Neuronal stem cell (in vitro differentiated cells): ENCODE measurements at regions not wholly inside any gene's neighbourhood (a gene's known extent, or its start where the extent isn't known, plus 50 kb on each side); places are given as distances from the start of the nearest gene placed in this dataset.

Source experiments
- DNase-seq: peaks from one replicate; pipeline ENCODE4 v3.0.0-alpha.2; 2013; ENCODE audit warnings: low spot score
- H2AFZ ChIP-seq: one replicate; pipeline ENCODE4 v1.6.1; 2013; ENCODE audit warnings: mild to moderate bottlenecking, low read length, inconsistent platforms
- H2AK5ac ChIP-seq: 2 replicates; pipeline ENCODE4 v1.6.1; 2013; ENCODE audit warnings: low read depth, mild to moderate bottlenecking, inconsistent platforms, low read length, moderate library complexity, mixed read lengths
- H2BK120ac ChIP-seq: 2 replicates; pipeline ENCODE4 v1.6.1; 2013; ENCODE audit warnings: low read depth, mild to moderate bottlenecking, inconsistent platforms, low read length, moderate library complexity, mixed read lengths
- H2BK12ac ChIP-seq: one replicate; pipeline ENCODE4 v1.6.1; 2013; ENCODE audit warnings: low read length, inconsistent platforms
- H2BK15ac ChIP-seq: 2 replicates; pipeline ENCODE4 v1.6.1; 2013; ENCODE audit warnings: mild to moderate bottlenecking, low read length, inconsistent platforms, mixed read lengths
- H2BK5ac ChIP-seq: one replicate; pipeline ENCODE4 v1.6.1; 2013; ENCODE audit warnings: inconsistent platforms, mild to moderate bottlenecking, low read length, moderate library complexity
- H3K14ac ChIP-seq: one replicate; pipeline ENCODE4 v1.6.1; 2013; ENCODE audit warnings: low read length, inconsistent platforms
- H3K18ac ChIP-seq: 2 replicates; pipeline ENCODE4 v1.6.1; 2013; ENCODE audit warnings: low read length, inconsistent platforms
- H3K23ac ChIP-seq: 2 replicates; pipeline ENCODE4 v1.6.1; 2013; ENCODE audit warnings: low read depth, mild to moderate bottlenecking, mixed read lengths, low read length, inconsistent platforms; ENCODE audit not compliant: poor library complexity
- H3K27ac ChIP-seq: replicated peaks from 3 replicates; pipeline ENCODE4 v1.5.1; 2013; ENCODE audit warnings: low read length, inconsistent platforms
- H3K27me3 ChIP-seq, 3 experiments: 2 replicates each; pipeline ENCODE4 v1.6.1; 2013; ENCODE audit warnings: low read length in 3 of 3, mild to moderate bottlenecking in 2 of 3, inconsistent platforms in 1 of 3, low read depth in 1 of 3, mixed read lengths in 1 of 3, moderate library complexity in 1 of 3; ENCODE audit not compliant: control insufficient read depth in 3 of 3, insufficient read depth in 3 of 3
- H3K36me3 ChIP-seq, 2 donors: replicated peaks in 1 of 2; 2 replicates each; pipeline ENCODE4 v1.6.1; 2013; ENCODE audit warnings: low read length in 2 of 2; ENCODE audit not compliant: control insufficient read depth in 2 of 2, insufficient read depth in 2 of 2
- H3K4ac ChIP-seq: 2 replicates; pipeline ENCODE4 v1.6.1; 2013; ENCODE audit warnings: inconsistent platforms, mild to moderate bottlenecking, low read length, moderate library complexity
- H3K4me1 ChIP-seq, 2 donors: 1 replicate in 1 of 2; 2 replicates in 1 of 2; pipeline ENCODE4 v1.6.1; 2013; ENCODE audit warnings: low read length in 2 of 2, low read depth in 1 of 2; ENCODE audit not compliant: control insufficient read depth in 2 of 2, insufficient read depth in 1 of 2
- H3K4me2 ChIP-seq: one replicate; pipeline ENCODE4 v1.6.1; 2013; ENCODE audit warnings: mild to moderate bottlenecking, low read length, inconsistent platforms; ENCODE audit not compliant: insufficient read depth, poor library complexity, severe bottlenecking
- H3K4me3 ChIP-seq, 2 donors: 2 replicates each; pipeline ENCODE4 v1.5.1; 2013; ENCODE audit warnings: low read length in 2 of 2, mild to moderate bottlenecking in 2 of 2, inconsistent platforms in 1 of 2, moderate library complexity in 1 of 2
- H3K79me1 ChIP-seq: one replicate; pipeline ENCODE4 v1.6.1; 2013; ENCODE audit warnings: low read depth, mild to moderate bottlenecking, inconsistent platforms, low read length, moderate library complexity
- H3K9ac ChIP-seq: one replicate; pipeline ENCODE4 v1.6.1; 2013; ENCODE audit warnings: mild to moderate bottlenecking, low read depth, low read length, inconsistent platforms; ENCODE audit not compliant: poor library complexity
- H3K9me3 ChIP-seq, 2 donors: replicated peaks in 1 of 2; 2 replicates each; pipeline versions ENCODE3 to v1.6.1; 2013; ENCODE audit warnings: low read length in 2 of 2, mild to moderate bottlenecking in 2 of 2, inconsistent platforms in 1 of 2, low read depth in 1 of 2, mixed read lengths in 1 of 2, moderate library complexity in 1 of 2; ENCODE audit not compliant: control insufficient read depth in 2 of 2, insufficient read depth in 1 of 2
- H4K8ac ChIP-seq: one replicate; pipeline ENCODE4 v1.6.1; 2013; ENCODE audit warnings: low read depth, mild to moderate bottlenecking, inconsistent platforms, low read length, moderate library complexity
- H4K91ac ChIP-seq: one replicate; pipeline ENCODE4 v1.6.1; 2013; ENCODE audit warnings: low read length, low read depth, mild to moderate bottlenecking, inconsistent platforms; ENCODE audit not compliant: poor library complexity
- WGBS, 2 donors: extraction: QIAGEN DNeasy Blood & Tissue Kit; methylation state at CpG; one replicate each; pipeline ENCODE4 v1.1.7; 2013; ENCODE audit warnings: missing lambda C conversion rate in 2 of 2, mixed read lengths in 1 of 2; ENCODE audit not compliant: insufficient read length in 2 of 2, insufficient replicate concordance in 1 of 2; ENCODE audit errors: extremely low coverage in 2 of 2; 5-methylcytosine and 5-hydroxymethylcytosine counted together

- Histone ChIP-seq H3K4ac (no peak overlapping the region), H2AK5ac (no peak overlapping the region), H2BK15ac (no peak overlapping the region), H2BK5ac (no peak overlapping the region), H4K8ac (no peak overlapping the region), H3K14ac (no peak overlapping the region), H4K91ac (no peak overlapping the region), H2BK120ac (no peak overlapping the region), H3K9ac (no peak overlapping the region), H2BK12ac (no peak overlapping the region), H3K27me3 (no peaks in the 10 kb centered on the region), H3K79me1 (no peaks in the 10 kb centered on the region), H3K18ac (no peak overlapping the region), H3K27ac (no peak overlapping the region), H3K4me3 (no peak overlapping the region), H3K36me3 (no peaks in the 10 kb centered on the region), H3K4me1 (no peaks in the 10 kb centered on the region), H3K4me2 (no peak overlapping the region), H3K23ac (no peak overlapping the region), H2AFZ (no peak overlapping the region), H3K9me3 (peaks cover 0 to 17% of the 10 kb centered on the region in 2 donors)
- no peak for DNase-seq
- WGBS, 2 donors = no CpG with 5 or more reads among the region's 19 CpGs
These were observed 161.2 kb downstream of the ZNF33B start for GRCh38 chr10:42477170-42477569.

- no peak overlapping the region for H3K27ac ChIP-seq
- H2AK5ac ChIP-seq = no peak overlapping the region
- H3K14ac ChIP-seq = no peak overlapping the region
- WGBS, 2 donors = no CpG with 5 or more reads among the region's 20 CpGs
- H3K18ac ChIP-seq = no peak overlapping the region
- no peak overlapping the region for H3K4me3 ChIP-seq
- H3K4me2 ChIP-seq = no peak overlapping the region
- no peaks in the 10 kb centered on the region for H3K79me1 ChIP-seq
- H4K8ac ChIP-seq = no peak overlapping the region
- no peak overlapping the region for H3K23ac ChIP-seq
- H2BK12ac ChIP-seq = no peak overlapping the region
- no peak overlapping the region for H2BK120ac ChIP-seq
- H3K9ac ChIP-seq = no peak overlapping the region
- H4K91ac ChIP-seq = no peak overlapping the region
- H3K4ac ChIP-seq = no peak overlapping the region
- no peaks in the 10 kb centered on the region for H3K36me3 ChIP-seq
- no peaks in the 10 kb centered on the region for H3K27me3 ChIP-seq
- H2BK15ac ChIP-seq = no peak overlapping the region
- no peak overlapping the region for H2AFZ ChIP-seq
- H3K4me1 ChIP-seq = no peaks in the 10 kb centered on the region
- H3K9me3 ChIP-seq = peaks cover 0 to 17% of the 10 kb centered on the region in 2 donors
- DNase-seq = no peak
- H2BK5ac ChIP-seq = no peak overlapping the region
These were observed 162.3 kb downstream of the ZNF33B start for GRCh38 chr10:42476101-42476500.

GRCh38 chr10:42475168-42476098, 162.9 kb downstream of the ZNF33B start:
- Histone ChIP-seq H3K14ac (no peak overlapping the region), H3K36me3 (no peaks in the 10 kb centered on the region), H4K8ac (no peak overlapping the region), H2BK15ac (no peak overlapping the region), H4K91ac (no peak overlapping the region), H3K23ac (peak overlapping the region; percentile 65), H3K4me2 (no peak overlapping the region), H3K27ac (no peak overlapping the region), H2AFZ (peak overlapping the region; percentile 19), H3K9ac (no peak overlapping the region), H3K9me3 (peaks cover 0 to 17% of the 10 kb centered on the region in 2 donors), H2BK5ac (no peak overlapping the region), H2AK5ac (no peak overlapping the region), H3K4ac (no peak overlapping the region), H2BK12ac (no peak overlapping the region), H3K4me3 (no peak overlapping the region), H3K27me3 (no peaks in the 10 kb centered on the region), H3K18ac (no peak overlapping the region), H2BK120ac (no peak overlapping the region), H3K4me1 (no peaks in the 10 kb centered on the region), H3K79me1 (no peaks in the 10 kb centered on the region)
- no peak for DNase-seq
- no CpG with 5 or more reads among the region's 52 CpGs for WGBS, 2 donors

- no peak overlapping the region for H3K9ac ChIP-seq
- DNase-seq = no peak
- H3K4ac ChIP-seq = no peak overlapping the region
- H3K4me1 ChIP-seq = no peaks in the 10 kb centered on the region
- H4K8ac ChIP-seq = no peak overlapping the region
- WGBS, 2 donors = no CpG with 5 or more reads among the region's 6 CpGs
- H2AFZ ChIP-seq = no peak overlapping the region
- H2BK15ac ChIP-seq = no peak overlapping the region
- no peak overlapping the region for H3K23ac ChIP-seq
- H3K79me1 ChIP-seq = peaks cover 2% of the 10 kb centered on the region
- H2BK12ac ChIP-seq = no peak overlapping the region
- no peak overlapping the region for H3K27ac ChIP-seq
- no peaks in the 10 kb centered on the region for H3K36me3 ChIP-seq
- no peak overlapping the region for H2BK120ac ChIP-seq
- H3K4me2 ChIP-seq = no peak overlapping the region
- no peak overlapping the region for H3K18ac ChIP-seq
- no peak overlapping the region for H4K91ac ChIP-seq
- H3K4me3 ChIP-seq = no peak overlapping the region
- H3K9me3 ChIP-seq = peaks cover 0 to 10% of the 10 kb centered on the region in 2 donors
- no peaks in the 10 kb centered on the region for H3K27me3 ChIP-seq
- H3K14ac ChIP-seq = peak overlapping the region; percentile 56
- H2BK5ac ChIP-seq = no peak overlapping the region
- H2AK5ac ChIP-seq = no peak overlapping the region
These were observed 184.1 kb downstream of the ZNF33B start for GRCh38 chr10:42454313-42454712.
